ENCODE measurements at regions not wholly inside any gene's neighbourhood (a gene's known extent, or its start where the extent isn't known, plus 50 kb on each side); places are given as distances from the start of the nearest gene placed in this dataset.

DNA sequence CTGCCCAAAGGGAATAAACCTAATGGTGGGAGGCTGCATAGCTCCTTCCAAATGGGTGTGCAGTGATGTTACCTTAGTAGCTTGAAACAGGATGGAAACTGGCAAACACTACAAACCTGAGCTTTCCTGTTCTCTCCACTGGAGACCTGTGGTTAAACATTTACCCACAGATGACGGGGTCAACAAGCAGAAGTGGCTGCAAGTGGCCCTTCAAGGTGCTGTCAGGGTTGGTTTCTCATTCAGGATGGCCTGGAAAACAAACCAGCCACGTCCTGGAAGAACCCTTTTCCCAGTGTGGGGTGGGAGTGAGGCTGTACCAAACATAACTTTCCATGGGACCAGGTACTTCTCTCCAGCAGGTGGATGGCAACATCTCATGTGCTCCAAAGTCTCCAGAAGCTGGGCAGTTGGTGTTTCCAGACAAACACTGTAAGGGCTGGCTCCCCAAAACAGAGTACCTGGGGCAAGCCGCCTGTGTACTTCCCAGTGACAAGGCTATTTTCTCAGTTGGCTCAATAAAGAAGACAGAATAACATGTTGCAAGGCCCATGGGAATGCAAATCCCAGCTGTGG lies 67.5 kb downstream of the DNAJB9 start:
- Histone ChIP-seq H3K27ac (replicated peaks) (no peak overlapping the region), H3K4me3 (replicated peaks; ENCODE audit: insufficient read depth, low read length) (no peak overlapping the region), H3K27me3 (ENCODE audit: insufficient read depth, poor library complexity, severe bottlenecking) (no peaks in the 10 kb centered on the region)
- TF ChIP-seq, protein P1, sequence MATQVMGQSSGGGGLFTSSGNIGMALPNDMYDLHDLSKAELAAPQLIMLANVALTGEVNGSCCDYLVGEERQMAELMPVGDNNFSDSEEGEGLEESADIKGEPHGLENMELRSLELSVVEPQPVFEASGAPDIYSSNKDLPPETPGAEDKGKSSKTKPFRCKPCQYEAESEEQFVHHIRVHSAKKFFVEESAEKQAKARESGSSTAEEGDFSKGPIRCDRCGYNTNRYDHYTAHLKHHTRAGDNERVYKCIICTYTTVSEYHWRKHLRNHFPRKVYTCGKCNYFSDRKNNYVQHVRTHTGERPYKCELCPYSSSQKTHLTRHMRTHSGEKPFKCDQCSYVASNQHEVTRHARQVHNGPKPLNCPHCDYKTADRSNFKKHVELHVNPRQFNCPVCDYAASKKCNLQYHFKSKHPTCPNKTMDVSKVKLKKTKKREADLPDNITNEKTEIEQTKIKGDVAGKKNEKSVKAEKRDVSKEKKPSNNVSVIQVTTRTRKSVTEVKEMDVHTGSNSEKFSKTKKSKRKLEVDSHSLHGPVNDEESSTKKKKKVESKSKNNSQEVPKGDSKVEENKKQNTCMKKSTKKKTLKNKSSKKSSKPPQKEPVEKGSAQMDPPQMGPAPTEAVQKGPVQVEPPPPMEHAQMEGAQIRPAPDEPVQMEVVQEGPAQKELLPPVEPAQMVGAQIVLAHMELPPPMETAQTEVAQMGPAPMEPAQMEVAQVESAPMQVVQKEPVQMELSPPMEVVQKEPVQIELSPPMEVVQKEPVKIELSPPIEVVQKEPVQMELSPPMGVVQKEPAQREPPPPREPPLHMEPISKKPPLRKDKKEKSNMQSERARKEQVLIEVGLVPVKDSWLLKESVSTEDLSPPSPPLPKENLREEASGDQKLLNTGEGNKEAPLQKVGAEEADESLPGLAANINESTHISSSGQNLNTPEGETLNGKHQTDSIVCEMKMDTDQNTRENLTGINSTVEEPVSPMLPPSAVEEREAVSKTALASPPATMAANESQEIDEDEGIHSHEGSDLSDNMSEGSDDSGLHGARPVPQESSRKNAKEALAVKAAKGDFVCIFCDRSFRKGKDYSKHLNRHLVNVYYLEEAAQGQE (IDR thresholded peaks at IDR 0.05; ENCODE audit: insufficient replicate concordance, low read depth): no peak
- TF ChIP-seq POLR2AphosphoS5 (IDR thresholded peaks at IDR 0.05; ENCODE audit: low read depth): no peak
- TF ChIP-seq SPI1 (IDR thresholded peaks at IDR 0.05; ENCODE audit: borderline replicate concordance, low read depth): no peak
- no peak for TF ChIP-seq GABPA (IDR thresholded peaks at IDR 0.05; ENCODE audit: low read depth)
- no peak for TF ChIP-seq CTCF (IDR thresholded peaks at IDR 0.05; ENCODE audit: insufficient read depth, low read length)
- no peak for DNase-seq (ENCODE audit: low read depth in 1 of 2, low spot score in 1 of 2)

DNA sequence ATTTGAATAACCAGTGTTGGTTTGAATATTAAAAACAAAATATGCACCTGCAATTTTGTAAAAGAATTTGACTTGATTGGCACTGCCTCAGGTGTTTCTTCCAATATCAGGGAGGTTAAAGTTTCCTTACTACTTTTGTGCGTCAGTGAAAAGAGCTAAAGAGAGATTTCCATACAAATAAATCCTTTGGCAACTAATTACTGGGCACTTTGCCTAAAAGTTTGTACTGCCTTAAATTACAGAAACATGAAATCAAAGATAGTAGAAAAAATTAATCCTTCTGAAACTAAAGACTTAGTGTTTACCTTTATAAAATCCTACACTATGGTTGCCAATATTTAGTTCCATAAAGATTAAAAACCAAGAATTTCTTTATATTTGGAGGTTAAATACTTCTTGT lies 72.5 kb downstream of the DNAJB9 start:
- Histone ChIP-seq H3K27ac (replicated peaks) (no peak overlapping the region), H3K27me3 (ENCODE audit: insufficient read depth, poor library complexity, severe bottlenecking) (no peaks in the 10 kb centered on the region), H3K4me3 (replicated peaks; ENCODE audit: insufficient read depth, low read length) (no peak overlapping the region)
- TF ChIP-seq, protein P1 (IDR thresholded peaks at IDR 0.05; ENCODE audit: insufficient replicate concordance, low read depth): no peak
- TF ChIP-seq POLR2AphosphoS5 (IDR thresholded peaks at IDR 0.05; ENCODE audit: low read depth): no peak
- TF ChIP-seq GABPA (IDR thresholded peaks at IDR 0.05; ENCODE audit: low read depth): no peak
- no peak for TF ChIP-seq SPI1 (IDR thresholded peaks at IDR 0.05; ENCODE audit: borderline replicate concordance, low read depth)
- TF ChIP-seq CTCF (IDR thresholded peaks at IDR 0.05; ENCODE audit: insufficient read depth, low read length): no peak
- DNase-seq (ENCODE audit: low read depth in 1 of 2, low spot score in 1 of 2): no peak

GRCh38 chr7:108643136-108643535 lies 73.5 kb downstream of the DNAJB9 start:
- DNase-seq (ENCODE audit: low read depth in 1 of 2, low spot score in 1 of 2): no peak
- TF ChIP-seq POLR2AphosphoS5 (IDR thresholded peaks at IDR 0.05; ENCODE audit: low read depth): no peak
- no peak for TF ChIP-seq CTCF (IDR thresholded peaks at IDR 0.05; ENCODE audit: insufficient read depth, low read length)
- TF ChIP-seq SPI1 (IDR thresholded peaks at IDR 0.05; ENCODE audit: borderline replicate concordance, low read depth): no peak
- no peak overlapping the region for H3K27ac ChIP-seq (replicated peaks)
- H3K27me3 ChIP-seq (ENCODE audit: insufficient read depth, poor library complexity, severe bottlenecking): no peaks in the 10 kb centered on the region
- no peak overlapping the region for H3K4me3 ChIP-seq (replicated peaks; ENCODE audit: insufficient read depth, low read length)

- Histone ChIP-seq H3K4me3 (replicated peaks; ENCODE audit: insufficient read depth, low read length) (no peak overlapping the region), H3K27me3 (ENCODE audit: insufficient read depth, poor library complexity, severe bottlenecking) (no peaks in the 10 kb centered on the region), H3K27ac (replicated peaks) (no peak overlapping the region)
- DNase-seq (ENCODE audit: low read depth in 1 of 2, low spot score in 1 of 2): no peak
- TF ChIP-seq POLR2AphosphoS5 (IDR thresholded peaks at IDR 0.05; ENCODE audit: low read depth): no peak
- TF ChIP-seq GABPA (IDR thresholded peaks at IDR 0.05; ENCODE audit: low read depth): no peak
- TF ChIP-seq, protein P1 (IDR thresholded peaks at IDR 0.05; ENCODE audit: insufficient replicate concordance, low read depth): no peak
- TF ChIP-seq SPI1 (IDR thresholded peaks at IDR 0.05; ENCODE audit: borderline replicate concordance, low read depth): no peak
- no peak for TF ChIP-seq CTCF (IDR thresholded peaks at IDR 0.05; ENCODE audit: insufficient read depth, low read length)
Measured at GRCh38 chr7:108648989-108649388, 79.3 kb downstream of the DNAJB9 start.

All from HL-60 (cell line).